Keratinocyte (primary cell): ENCODE measurements at regions not wholly inside any gene's neighbourhood (a gene's known extent, or its start where the extent isn't known, plus 50 kb on each side); places are given as distances from the start of the nearest gene placed in this dataset.

ENCODE experiments used
- DNase-seq: peaks from one replicate; pipeline ENCODE4 v3.0.0-alpha.2; 2011; ENCODE audit warnings: low read depth, missing footprints, low spot score
- FAIRE-seq: peaks from 2 replicates; lab custom pipeline; 2011; peaks lifted over from hg19 to GRCh38; lab: Jason Lieb, UNC
- H2AFZ ChIP-seq: 2 replicates; pipeline ENCODE4 v1.6.0; 2012; ENCODE audit warnings: low read length, control low read depth, inconsistent platforms; ENCODE audit not compliant: control insufficient read depth
- H3K27ac ChIP-seq: 2 replicates; pipeline ENCODE4 v1.5.1; 2011; ENCODE audit warnings: low read length; ENCODE audit not compliant: control insufficient read depth, insufficient read depth
- H3K27me3 ChIP-seq: 3 replicates; pipeline ENCODE4 v1.6.0; 2011; ENCODE audit warnings: low read length; ENCODE audit not compliant: control insufficient read depth, insufficient read depth; ENCODE audit errors: extremely low read depth
- H3K36me3 ChIP-seq, 2 experiments: 2 replicates in 1 of 2; 3 replicates in 1 of 2; pipeline ENCODE4 v1.5.1; 2011; ENCODE audit warnings: low read length in 2 of 2, mild to moderate bottlenecking in 1 of 2; ENCODE audit not compliant: control insufficient read depth in 2 of 2, insufficient read depth in 2 of 2; ENCODE audit errors: extremely low read depth in 1 of 2
- H3K4me1 ChIP-seq: 3 replicates; pipeline ENCODE4 v1.5.1; 2011; ENCODE audit warnings: low read length; ENCODE audit not compliant: control insufficient read depth, insufficient read depth; ENCODE audit errors: extremely low read depth
- H3K4me2 ChIP-seq: 3 replicates; pipeline ENCODE4 v1.6.0; 2011; ENCODE audit warnings: low read depth, low read length; ENCODE audit not compliant: control insufficient read depth, insufficient read depth; ENCODE audit errors: extremely low read depth
- H3K4me3 ChIP-seq, 3 experiments: fragments of 200-600 bp in 1 of 3; sonication (generic) in 1 of 3; 2 replicates in 2 of 3; 3 replicates in 1 of 3; pipeline ENCODE4 v1.5.1; 2011 to 2016; ENCODE audit warnings: low read length in 3 of 3, mild to moderate bottlenecking in 3 of 3, control low read depth in 2 of 3, inconsistent platforms in 1 of 3, low read depth in 1 of 3, mixed read lengths in 1 of 3, mixed run types in 1 of 3, moderate library complexity in 1 of 3; ENCODE audit not compliant: control insufficient read depth in 2 of 3, insufficient read depth in 2 of 3; ENCODE audit errors: extremely low read depth in 1 of 3
- H3K79me2 ChIP-seq: 2 replicates; pipeline ENCODE4 v1.6.0; 2012; ENCODE audit warnings: low read length; ENCODE audit not compliant: control insufficient read depth, insufficient read depth
- H3K9ac ChIP-seq: 3 replicates; pipeline ENCODE4 v1.6.0; 2011; ENCODE audit warnings: low read length; ENCODE audit not compliant: control insufficient read depth, insufficient read depth; ENCODE audit errors: extremely low read depth
- H3K9me1 ChIP-seq: 3 replicates; pipeline ENCODE4 v1.6.0; 2011; ENCODE audit warnings: low read length; ENCODE audit not compliant: control insufficient read depth, insufficient read depth; ENCODE audit errors: extremely low read depth
- H3K9me3 ChIP-seq: 2 replicates; pipeline ENCODE4 v1.5.1; 2012; ENCODE audit warnings: low read depth, low read length; ENCODE audit not compliant: control insufficient read depth
- H4K20me1 ChIP-seq: 3 replicates; pipeline ENCODE4 v1.6.0; 2011; ENCODE audit warnings: low read length; ENCODE audit not compliant: control insufficient read depth, insufficient read depth; ENCODE audit errors: extremely low read depth
- EZH2 ChIP-seq: IDR thresholded peaks from one replicate; pipeline ENCODE4 v1.6.1; 2012; ENCODE audit warnings: inconsistent platforms, mild to moderate bottlenecking, low read length, moderate library complexity
- dilution Hi-C: fragments of 300-500 bp; cut with MboI; formaldehyde crosslinking; loops from one replicate; pipeline ENCODE4 v1.7.0; 2020; ENCODE audit warnings: low sequenced_read_pairs; ENCODE audit not compliant: extremely low pct_ligation_motif_present
- TF ChIP-seq, protein P1 (sequence below), 3 experiments: IDR thresholded peaks in 1 of 3; conservative IDR thresholded peaks in 1 of 3; optimal IDR thresholded peaks in 1 of 3; 2 replicates in 2 of 3; 3 replicates in 1 of 3; pipeline versions ENCODE3 to v1.5.1; 2011; ENCODE audit warnings: low read length in 3 of 3, mild to moderate bottlenecking in 3 of 3, moderate library complexity in 2 of 3, control low read depth in 1 of 3, inconsistent platforms in 1 of 3; ENCODE audit not compliant: insufficient read depth in 2 of 3; ENCODE audit errors: extremely low read depth in 1 of 3

DNA sequence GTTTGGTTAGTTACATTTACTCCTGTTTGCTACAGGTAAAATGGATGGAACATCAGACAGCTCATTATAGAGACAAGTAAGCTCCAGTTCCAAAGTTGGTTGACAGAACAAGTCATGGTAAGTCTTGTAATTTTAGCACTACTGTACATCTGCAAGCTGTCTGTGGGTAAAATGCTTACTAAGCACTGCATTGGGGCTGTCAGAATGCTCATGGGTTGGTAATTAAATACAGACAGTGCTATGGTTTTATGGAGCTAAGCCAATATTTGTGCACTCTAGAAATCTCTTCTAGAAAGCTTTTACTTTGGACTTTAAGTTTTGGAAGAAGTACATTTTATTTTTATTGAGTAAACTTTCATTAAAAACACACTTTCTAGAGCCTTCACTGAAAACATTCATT lies 419.2 kb upstream of the MMS22L start:
- Histone ChIP-seq H3K27me3 (no peaks in the 10 kb centered on the region), H3K79me2 (no peaks in the 10 kb centered on the region), H3K27ac (no peak overlapping the region), H4K20me1 (no peaks in the 10 kb centered on the region), H3K4me1 (no peaks in the 10 kb centered on the region), H3K9ac (no peak overlapping the region), H3K4me3 (no peak overlapping the region), H2AFZ (no peak overlapping the region), H3K9me1 (no peaks in the 10 kb centered on the region), H3K4me2 (no peak overlapping the region), H3K36me3 (no peaks in the 10 kb centered on the region), H3K9me3 (no peaks in the 10 kb centered on the region)
- dilution Hi-C loops, result no loop called here
- TF ChIP-seq EZH2, result no peak
- TF ChIP-seq, protein P1, sequence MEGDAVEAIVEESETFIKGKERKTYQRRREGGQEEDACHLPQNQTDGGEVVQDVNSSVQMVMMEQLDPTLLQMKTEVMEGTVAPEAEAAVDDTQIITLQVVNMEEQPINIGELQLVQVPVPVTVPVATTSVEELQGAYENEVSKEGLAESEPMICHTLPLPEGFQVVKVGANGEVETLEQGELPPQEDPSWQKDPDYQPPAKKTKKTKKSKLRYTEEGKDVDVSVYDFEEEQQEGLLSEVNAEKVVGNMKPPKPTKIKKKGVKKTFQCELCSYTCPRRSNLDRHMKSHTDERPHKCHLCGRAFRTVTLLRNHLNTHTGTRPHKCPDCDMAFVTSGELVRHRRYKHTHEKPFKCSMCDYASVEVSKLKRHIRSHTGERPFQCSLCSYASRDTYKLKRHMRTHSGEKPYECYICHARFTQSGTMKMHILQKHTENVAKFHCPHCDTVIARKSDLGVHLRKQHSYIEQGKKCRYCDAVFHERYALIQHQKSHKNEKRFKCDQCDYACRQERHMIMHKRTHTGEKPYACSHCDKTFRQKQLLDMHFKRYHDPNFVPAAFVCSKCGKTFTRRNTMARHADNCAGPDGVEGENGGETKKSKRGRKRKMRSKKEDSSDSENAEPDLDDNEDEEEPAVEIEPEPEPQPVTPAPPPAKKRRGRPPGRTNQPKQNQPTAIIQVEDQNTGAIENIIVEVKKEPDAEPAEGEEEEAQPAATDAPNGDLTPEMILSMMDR (optimal IDR thresholded peaks at IDR 0.05 in 1 of 3, IDR thresholded peaks at IDR 0.05 in 1 of 3, conservative IDR thresholded peaks at IDR 0.05 in 1 of 3; ENCODE audit: extremely low read depth in 1 of 3, insufficient read depth in 2 of 3, low read length in 3 of 3), result no peak
- FAIRE-seq (no peak), DNase-seq (no peak)

DNA sequence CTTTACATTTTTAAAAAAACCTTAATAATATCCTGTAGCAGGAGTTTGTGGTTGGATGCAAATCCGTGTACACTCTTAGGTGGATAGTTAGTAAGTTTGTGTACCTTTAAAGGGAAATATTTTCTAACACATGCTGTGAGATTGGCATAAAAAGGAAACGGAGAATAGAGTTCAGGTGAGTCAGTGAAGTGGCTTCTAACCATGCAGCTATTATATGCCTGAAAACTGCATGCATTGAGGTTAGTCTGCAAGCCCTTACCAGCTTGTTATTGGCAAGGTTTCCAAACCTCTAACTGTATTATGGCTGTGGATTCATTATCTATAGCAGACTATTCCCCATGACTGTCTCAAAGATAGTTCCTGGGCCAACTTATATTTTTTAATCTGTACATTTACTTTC lies 420.6 kb upstream of the MMS22L start:
- H3K9ac ChIP-seq, result no peak overlapping the region
- no peaks in the 10 kb centered on the region for H4K20me1 ChIP-seq
- peak; percentile 63 for FAIRE-seq
- no peak overlapping the region for H3K4me2 ChIP-seq
- no peak overlapping the region for H2AFZ ChIP-seq
- DNase-seq, result no peak
- TF ChIP-seq EZH2, result no peak
- TF ChIP-seq, protein P1 (optimal IDR thresholded peaks at IDR 0.05 in 1 of 3, IDR thresholded peaks at IDR 0.05 in 1 of 3, conservative IDR thresholded peaks at IDR 0.05 in 1 of 3; ENCODE audit: extremely low read depth in 1 of 3, insufficient read depth in 2 of 3, low read length in 3 of 3), result no peak
- no peaks in the 10 kb centered on the region for H3K36me3 ChIP-seq
- no peaks in the 10 kb centered on the region for H3K27me3 ChIP-seq
- dilution Hi-C loops, result no loop called here
- no peak overlapping the region for H3K27ac ChIP-seq
- no peak overlapping the region for H3K4me3 ChIP-seq
- no peaks in the 10 kb centered on the region for H3K4me1 ChIP-seq
- no peaks in the 10 kb centered on the region for H3K9me1 ChIP-seq
- H3K79me2 ChIP-seq, result no peaks in the 10 kb centered on the region
- H3K9me3 ChIP-seq, result no peaks in the 10 kb centered on the region
